ENCODE measurements at regions not wholly inside any gene's neighbourhood (a gene's known extent, or its start where the extent isn't known, plus 50 kb on each side); places are given as distances from the start of the nearest gene placed in this dataset.
A peak's percentile ranks its signal among the peaks of the same experiment; 100 is the strongest.

DNA sequence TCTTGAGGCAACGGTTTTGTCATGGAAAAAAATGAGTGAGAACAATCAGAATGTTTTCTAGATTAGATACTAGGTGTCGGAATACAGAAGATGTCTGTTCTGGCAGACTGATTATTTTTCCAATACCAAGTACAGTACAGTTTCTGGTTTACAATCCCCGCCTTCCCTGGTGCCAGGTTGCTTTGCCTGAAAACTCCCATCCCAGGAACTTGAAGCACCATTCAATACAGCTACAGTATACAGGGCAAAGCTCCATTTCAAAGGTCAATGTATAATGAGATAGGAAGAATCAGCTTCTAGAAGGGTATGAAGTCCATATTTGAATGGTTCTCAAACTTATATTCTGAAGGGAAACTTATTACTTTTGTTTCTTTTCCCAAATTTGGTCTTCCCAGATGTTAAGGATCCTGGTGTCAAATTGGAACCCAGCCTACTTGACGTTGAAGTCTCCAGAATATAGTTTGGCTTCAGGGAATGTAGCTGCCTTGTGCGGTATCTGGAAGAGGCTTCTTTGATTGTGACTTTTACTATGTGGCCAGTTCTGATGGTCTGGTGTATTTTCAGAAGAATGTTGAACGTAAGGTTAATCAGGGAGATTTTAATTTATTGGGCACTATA lies 238.0 kb upstream of the ATP2B1 start:
- DNase-seq, result no peak

DNA sequence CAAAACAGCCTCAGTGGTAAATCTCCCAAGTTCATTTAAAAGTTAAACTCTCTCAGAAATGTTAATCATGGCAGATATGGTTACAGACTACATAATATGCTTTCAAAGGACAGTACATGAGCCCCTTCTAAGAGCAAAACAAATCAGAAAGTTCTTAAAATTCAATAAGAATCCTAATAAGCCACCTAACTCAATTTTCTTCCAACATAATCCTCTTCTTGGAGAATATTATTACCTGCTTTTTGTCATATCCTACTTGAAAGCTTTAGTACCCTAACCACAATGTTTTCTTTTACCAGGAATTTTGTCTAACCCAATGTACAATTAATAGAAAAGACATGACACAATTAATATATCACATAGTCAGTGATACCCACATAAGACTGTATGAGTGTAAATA lies 236.5 kb upstream of the ATP2B1 start:
- DNase-seq, result no peak

DNA sequence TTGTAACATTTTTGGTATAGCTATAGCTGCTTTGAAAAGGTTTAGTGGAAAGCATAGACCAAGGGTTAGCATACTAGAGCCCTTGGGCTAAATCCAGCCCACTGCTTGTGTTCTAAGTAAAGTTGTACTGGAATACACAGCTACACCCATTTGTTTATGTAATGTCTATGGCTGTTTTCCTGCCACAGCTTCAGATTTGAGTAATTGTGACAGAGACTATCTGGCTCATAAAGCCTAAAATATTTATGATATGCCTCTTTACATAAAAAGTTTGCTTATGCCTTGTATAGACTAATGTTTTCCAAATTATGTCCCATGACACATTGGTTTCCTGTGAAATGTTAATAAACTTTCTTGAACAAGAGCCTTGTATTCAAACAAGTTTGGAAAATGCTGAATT lies 234.8 kb upstream of the ATP2B1 start:
- no peak for DNase-seq

DNA sequence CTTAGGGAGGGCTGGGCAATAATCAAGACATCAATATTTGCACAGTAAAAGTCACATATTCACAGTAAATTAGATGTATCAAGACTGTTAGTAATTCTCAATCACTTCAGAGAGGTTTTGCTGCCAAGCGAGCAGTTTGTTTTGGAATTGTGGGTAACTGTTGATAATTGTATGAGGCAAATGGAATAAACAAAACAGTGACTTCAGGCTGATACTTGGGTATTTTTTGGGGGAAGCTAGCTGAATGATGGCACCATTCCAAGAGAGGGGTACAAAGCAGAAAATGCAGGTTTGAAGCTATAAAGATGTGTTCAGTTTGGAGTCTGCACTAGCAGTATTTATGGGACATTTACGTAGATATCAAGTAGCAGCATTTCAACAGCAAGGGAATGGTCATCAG lies 232.8 kb upstream of the ATP2B1 start:
- DNase-seq, result no peak

DNA sequence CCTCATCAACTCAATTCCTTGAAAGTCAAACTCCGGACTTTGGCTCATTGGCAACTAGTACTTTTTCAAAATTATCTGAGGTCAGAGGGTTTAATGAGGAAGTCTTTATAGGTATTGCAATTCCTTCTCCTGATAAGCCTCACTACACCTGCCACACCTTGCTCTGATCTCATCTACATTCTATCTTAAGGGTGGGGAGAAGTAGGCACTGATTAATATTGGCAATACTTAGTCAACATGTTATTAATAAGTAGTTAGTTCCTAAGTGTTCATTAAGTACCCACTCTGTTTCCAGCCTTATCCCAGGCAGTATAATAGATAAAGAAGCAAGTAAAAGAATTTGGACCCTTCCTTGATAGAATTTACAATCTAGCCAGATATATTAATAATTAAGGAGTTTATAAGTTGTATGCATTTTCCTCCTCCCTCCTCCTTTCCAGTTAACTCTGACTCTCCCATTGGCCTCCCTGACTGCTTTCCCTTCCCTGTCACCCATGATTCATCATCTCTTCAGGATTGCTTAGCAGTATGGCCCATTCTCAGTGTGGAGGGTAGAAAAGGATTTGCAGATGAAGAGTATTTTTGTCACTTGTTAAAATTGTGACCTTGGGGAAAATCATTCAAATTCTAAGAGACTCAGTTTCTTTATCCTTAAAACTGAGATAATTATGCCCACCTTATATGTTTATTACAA lies 231.0 kb upstream of the ATP2B1 start:
- no peak for DNase-seq

DNA sequence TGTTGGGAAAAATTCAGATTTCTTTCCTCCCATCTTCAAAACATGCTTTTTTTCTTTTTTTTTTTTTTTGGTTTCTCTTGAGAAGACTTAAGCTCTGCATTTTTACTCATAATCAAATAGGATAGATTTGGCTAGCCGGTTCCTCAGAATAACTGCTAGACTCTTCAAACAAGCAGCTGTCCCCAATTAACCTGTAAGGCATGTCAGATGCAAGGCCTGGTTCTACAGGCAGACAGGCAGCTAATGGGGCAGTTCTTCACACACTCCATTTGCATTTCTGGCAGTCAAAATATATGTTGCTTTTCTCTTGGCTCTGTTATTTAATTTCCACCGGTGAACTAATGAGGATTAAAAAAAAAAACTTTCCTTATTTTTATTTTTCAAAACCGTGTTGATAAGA lies 228.0 kb upstream of the ATP2B1 start:
- DNase-seq, result peak; percentile 8

DNA sequence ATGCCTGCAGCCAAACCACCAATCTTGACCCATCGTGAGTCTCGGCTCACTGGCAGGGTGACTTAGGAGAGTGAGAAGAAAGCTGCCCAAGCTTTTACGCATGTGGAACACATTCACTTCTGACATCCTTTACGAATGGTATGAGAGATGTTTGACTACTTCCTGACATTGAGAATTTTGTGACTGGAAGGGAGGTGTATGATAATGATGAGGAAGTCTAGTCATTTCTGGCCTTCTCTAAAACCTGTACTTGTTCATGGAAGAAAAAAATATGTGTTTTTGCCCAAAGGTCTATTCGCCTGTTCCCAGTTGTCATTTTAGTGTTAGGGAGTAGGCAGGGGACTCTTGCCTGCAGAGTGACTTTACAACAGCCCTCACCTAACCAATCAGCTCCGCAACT lies 227.2 kb upstream of the ATP2B1 start:
- DNase-seq, result no peak

DNA sequence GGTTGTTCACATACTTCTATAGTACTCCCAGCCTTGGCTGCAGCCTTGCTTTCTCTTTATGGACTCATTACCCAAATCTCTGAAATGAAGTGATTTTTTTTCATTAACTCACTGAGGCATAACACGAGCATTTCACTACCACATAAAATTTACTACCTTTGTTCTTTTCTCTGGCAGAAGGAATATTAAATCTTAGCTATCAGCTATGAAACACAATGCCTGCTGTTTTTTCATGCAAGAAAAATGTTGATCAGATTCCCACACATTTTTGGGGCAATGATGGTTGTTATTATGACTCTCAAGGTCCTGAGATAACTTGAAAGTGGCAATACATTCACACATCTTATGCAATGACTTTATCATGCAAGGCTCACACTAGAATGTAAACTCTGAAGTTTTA lies 225.3 kb upstream of the ATP2B1 start:
- no peak for DNase-seq

DNA sequence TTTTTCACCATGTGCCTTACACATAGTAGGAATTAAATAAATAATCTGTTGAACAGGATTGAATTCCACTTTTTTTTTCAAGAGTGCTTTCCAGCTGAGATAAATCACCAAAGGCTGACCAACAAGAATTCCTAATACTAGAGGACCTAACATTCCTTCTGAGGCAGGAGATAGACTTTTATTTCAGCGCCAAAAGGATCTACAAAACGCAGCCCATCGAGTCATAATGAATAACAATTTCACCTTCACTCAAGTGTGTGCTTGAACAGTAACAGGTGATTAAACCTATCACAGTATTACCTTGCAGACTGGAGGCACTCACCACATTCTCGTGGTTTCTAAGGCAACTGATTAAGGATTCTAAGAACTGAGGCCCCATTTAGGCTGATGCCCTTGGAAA lies 224.3 kb upstream of the ATP2B1 start:
- no peak for DNase-seq

DNA sequence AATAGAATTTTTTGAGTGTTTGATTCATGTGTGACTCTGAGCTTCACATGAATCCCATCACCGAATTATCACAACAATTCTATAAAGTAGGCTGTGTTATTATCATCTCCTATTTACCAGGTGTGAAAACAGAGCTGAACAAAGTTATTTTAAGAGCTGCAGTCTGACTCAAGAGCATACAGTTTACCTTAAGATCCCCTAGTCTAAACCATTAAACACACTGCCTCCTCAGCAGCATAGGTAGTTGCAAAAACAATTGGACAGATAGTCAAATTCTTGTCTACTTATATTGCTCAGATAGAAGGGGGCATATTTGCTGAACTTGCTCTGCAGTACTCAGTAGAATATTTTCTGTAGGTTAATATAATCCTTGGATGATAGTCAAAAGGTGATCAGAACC lies 219.8 kb upstream of the ATP2B1 start:
- DNase-seq, result no peak

DNA sequence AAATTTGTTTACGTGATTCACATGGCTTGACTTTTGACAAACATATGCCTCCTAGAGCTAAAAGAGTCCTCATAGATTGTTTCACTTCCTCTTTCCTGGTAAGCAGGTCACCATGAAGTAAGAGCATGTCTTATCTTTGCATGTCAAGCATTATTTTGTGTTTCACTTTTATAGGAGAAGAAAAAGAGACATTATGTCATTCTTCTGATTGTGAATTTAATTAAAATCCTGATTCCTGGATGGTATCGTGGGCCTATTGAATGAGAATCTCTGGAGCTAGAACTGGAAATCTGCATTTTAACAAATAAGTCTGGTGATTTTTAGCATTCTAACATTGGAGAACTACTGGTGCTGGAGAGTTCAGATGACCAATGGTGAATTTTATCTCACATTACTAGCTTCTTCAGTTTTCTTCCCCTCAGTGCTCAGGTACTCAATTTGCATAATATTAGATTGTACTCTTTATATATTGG lies 218.6 kb upstream of the ATP2B1 start:
- no peak for DNase-seq

DNA sequence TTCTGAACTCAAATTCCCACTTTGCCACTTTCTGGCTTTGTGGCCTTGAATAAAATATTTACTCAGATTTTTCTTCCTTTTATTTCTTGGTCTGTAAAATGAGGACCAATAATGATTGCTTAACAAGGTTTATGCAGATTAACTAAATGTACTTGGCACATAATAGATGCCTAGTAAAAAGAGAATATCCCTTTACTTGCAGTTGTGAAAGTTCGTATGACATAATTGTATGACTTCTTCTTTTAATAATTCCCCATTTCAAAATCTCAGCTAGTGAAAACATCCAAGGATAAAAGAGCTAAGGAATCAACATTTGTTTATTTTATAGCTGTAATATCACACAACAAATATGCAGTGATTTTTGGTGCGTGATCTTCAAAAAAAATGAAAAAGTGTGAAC lies 215.6 kb upstream of the ATP2B1 start:
- DNase-seq, result no peak

DNA sequence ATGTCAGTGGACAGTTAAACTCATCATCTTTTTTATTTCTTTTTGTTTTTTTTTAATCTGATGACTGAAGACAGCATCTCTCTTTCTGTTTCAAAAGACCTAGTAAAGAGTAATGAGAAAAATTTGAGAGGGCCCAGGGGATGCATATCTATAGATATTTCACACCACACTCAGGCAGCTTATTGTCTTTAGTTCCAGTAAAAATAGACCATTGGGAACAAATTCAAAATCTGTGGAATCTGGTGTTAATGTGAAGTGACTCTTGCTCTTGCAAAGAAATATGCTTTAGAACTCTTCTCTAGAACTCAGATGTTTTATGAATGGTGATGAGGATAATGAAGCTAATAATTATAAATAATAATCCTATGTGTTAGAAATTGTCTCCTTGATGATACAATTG lies 214.5 kb upstream of the ATP2B1 start:
- DNase-seq, result no peak

DNA sequence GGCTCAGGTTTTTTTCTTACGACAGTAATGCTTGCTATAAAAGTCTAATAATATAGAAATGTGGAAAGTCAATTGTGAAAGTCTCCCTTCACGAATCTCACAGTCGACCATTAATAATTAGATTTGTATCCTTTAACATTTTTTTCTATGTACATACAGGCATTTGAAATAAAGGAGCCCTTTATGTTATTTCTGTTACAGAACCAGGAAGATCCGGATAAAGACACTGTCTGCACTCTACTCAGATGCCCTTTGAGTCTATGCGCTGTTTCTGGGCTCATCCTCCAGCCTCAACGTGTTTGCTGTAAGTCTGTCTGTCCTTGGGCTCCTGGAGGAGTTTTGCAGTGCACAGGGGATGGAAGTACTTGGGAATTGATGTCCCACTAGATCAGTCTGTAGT lies 212.2 kb upstream of the ATP2B1 start:
- DNase-seq, result no peak

DNA sequence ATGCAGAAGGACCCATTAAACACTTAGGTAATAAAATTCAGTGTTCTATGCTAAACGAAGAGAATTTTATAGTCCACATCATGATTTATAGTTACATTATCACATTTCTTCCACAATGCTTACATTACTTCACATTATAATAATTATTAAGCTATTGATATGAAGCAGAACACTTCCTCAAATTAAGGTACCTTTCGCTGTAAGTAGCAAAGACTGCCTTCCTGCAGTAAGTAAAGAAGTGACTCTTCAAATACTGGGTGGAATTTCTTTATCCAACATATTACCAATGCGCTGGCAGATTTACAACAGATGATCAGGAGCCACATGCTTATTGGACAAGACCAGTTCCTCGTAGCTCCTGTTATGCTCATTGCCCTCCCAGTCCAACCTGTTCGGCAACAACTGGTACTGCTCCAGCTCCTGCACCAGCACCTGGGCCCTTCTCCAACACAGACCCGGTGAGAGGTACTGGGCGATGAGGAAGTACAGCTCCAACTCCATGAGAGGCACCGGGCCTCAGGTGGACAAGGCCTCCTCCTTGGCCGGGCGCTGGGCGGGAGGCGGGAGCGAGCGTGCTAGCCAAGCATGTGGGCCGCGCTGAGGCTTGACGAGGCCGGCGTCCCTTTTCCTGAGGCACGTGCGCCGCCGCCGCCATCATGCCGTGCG lies 210.7 kb upstream of the ATP2B1 start:
- DNase-seq, result no peak

DNA sequence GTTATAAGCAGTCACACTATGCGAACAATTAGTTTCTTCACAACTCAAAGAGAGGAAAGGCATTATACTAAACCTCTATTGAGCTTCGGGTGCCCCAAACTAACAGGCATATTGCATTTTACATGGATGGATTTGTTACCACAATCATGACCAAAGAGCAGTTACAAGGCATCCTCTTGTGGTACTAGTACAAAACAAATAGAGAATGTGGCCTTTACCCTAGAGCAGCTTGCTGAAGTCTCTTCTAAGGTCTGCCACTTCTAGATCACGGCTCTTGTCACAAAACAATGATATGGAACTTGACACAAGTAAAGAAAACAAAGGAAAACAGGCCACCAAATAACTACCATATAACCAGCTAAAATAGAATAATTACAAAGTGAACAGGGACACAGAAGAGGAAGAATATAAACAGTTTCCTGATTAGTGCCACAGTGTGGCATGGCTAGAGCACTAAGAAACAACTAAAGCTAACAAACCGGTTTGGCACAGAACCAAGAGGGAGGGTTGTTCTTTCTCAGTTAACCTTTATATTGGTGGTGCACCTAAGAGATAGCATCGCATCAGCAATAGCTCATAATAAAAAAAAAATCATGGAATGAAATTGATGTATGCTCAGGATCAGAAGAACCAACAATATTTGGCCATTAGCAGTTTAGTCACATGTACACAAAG lies 209.7 kb upstream of the ATP2B1 start:
- no peak for DNase-seq

DNA sequence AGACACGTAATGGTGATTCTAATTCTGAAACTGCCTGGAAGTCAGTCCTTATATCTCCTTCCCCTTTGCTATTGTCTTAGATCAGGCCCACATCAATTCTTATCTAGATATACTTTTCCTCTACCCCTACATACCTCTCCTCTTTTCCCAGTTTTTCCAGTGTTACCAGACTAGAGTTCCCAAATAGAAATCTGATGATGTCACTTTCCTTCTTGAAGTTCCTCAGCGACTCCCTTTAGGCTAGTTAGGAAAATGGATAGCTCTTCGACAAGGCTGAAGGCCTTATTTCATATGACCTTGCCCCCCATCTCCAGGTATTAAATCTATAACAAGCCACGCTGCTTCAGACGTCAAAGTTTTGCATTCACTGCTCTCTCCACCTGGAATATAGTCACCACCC lies 201.1 kb upstream of the ATP2B1 start:
- no peak for DNase-seq

DNA sequence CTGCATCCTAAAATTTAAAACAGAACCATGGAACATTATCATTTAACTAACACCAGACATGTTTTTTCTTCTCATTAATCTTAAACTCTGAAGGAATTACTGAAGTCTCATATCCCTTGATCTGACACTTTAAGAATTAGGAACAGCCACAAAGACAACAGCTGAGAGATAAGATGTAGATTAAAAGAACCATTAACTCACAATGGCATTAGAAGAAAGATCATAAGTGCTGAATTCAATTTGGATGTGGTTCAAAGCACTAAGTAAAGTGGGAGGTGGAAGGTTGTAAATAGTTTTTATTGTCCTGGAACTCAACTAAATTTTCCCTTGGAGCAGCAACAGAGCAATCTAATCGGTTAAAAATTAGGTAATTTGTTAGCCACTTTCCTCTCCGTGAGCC lies 199.0 kb upstream of the ATP2B1 start:
- DNase-seq, result no peak

DNA sequence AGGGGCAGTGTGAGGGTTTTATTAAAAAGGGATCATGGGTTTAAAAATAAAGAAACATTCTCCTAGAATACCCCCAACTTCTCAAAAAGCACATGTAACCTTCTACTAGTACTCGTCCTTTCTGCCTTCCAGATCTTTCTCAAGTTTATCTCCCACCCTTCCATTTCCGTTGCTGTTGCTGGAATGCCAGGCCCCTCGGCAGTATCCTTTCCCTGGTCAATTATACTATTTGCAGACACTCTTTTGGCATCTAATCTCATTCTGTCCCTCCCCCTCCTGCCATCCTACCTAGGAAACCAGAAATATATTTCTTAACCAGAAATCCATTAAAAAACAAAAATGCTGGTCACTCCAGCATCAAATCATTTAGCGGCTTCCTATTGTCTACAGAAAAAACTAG lies 198.2 kb upstream of the ATP2B1 start:
- DNase-seq, result no peak

DNA sequence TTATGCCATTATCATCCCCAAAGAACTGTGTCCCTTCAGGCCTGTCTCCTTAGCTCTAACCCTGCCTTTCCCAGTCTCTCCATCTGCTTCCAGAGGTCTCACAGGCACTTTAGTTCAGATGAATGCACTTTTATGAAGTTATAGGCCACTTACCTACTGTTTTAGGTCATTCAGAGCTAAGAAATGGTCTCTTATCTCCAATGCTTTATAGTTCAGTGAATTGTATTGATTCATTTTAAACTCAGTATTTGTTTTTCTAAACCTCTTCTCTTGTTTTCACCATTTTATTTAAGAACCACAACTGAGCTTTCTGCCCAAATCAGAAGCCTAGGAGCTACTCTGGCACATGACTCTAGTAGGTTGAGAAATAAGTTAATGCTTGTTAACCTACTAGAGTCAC lies 197.5 kb upstream of the ATP2B1 start:
- DNase-seq, result no peak

DNA sequence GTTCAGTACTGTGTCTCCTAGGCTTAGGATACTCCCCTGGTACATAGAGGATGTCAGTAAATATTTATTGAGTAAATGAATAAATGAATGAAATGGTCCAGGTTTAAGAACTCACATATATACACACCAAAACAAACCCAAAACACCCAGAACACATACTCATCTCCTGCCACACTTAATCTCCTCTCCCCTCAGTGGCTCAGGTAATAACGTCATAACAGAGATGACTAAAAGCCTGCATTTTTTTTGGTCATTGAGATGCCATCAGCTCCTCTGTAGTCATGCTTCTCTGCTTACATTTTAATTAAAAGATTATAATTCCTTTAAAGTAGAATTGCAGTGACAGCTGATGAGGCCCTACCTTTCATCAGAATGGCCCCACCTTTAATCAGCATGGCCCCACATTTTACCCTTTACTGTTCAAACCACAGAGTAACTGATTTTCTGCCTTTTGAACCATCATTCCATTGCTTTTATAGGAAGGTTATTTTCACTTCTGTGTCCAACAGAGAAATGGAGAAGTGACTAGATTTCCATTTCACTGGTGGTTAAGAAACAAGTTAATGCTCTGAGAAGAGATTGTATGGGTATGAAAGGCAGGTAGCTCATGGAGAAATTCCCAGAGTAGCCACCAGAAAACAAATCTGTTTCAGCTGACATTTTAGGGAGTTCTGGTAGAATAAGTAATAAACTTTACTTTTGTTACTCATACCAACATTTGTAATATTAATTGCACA lies 193.4 kb upstream of the ATP2B1 start:
- no peak for DNase-seq

DNA sequence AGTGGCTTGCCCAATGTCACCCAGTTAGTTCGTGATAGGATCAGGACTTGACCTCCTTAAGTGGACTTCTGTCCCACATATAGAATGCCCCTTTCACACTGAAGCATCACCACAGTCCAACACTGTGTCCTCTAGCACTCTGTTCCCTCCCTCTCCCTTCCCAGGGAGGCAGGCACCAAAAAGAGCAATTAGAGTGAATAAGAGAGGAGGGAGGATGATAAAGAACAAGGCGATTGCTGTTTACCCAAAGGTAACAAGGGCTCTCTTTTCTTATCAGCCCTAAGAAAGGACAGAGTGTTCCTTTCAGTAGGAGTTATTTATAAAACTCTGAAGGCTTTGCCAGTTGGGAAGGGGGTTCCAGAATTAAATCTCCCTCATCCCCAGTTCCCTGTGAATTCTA lies 192.7 kb upstream of the ATP2B1 start:
- DNase-seq, result no peak

DNA sequence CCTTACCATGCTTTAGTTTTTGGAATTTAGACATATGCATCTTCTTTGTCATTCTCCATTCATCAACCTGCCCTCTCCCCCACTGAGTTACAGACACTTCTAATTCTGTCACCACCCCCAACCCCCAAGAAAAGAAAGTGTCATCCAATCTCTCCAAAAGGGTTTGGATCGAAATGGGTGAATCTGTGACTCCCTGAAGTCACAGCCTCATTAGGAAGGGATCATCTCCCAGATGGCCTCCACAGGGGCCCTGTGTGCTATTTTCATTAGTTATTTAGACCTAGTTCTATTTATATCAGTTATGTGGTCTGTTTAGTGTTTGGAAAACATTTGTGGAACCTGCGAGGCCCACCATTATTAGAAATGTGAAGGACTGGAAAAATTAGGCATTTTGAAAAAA lies 191.0 kb upstream of the ATP2B1 start:
- no peak for DNase-seq

All from eye (tissue), 1 donor.